Breast epithelium (tissue), 4 donors: ENCODE measurements at regions not wholly inside any gene's neighbourhood (a gene's known extent, or its start where the extent isn't known, plus 50 kb on each side); places are given as distances from the start of the nearest gene placed in this dataset.

Source experiments
- DNase-seq, 2 donors: peaks; one replicate each; pipeline ENCODE4 v3.0.0-alpha.2; 2019; ENCODE audit warnings: low spot score in 2 of 2
- H3K27ac ChIP-seq, 2 donors: fragments of 200-600 bp; sonication (generic) in 1 of 2; one replicate each; pipeline ENCODE4 v1.5.1; 2016 to 2019; ENCODE audit warnings: mild to moderate bottlenecking in 1 of 2
- H3K27me3 ChIP-seq, 2 donors: fragments of 200-600 bp; sonication (generic) in 1 of 2; one replicate each; pipeline versions ENCODE4 v1.5.1 to v1.6.0; 2017 to 2019; ENCODE audit warnings: control low read depth in 1 of 2, mild to moderate bottlenecking in 1 of 2
- H3K36me3 ChIP-seq: fragments of 200-600 bp; one replicate; pipeline ENCODE4 v1.5.1; 2019
- H3K4me1 ChIP-seq, 2 donors: fragments of 200-600 bp; sonication (generic); one replicate each; pipeline ENCODE4 v1.5.1; 2016 to 2019; ENCODE audit warnings: control low read depth in 1 of 2
- H3K4me3 ChIP-seq, 3 donors: fragments of 200-600 bp; sonication (generic); 1 replicate in 2 of 3; 2 replicates in 1 of 3; pipeline ENCODE4 v1.5.1; 2016 to 2019; ENCODE audit warnings: mild to moderate bottlenecking in 3 of 3, moderate library complexity in 2 of 3
- H3K9me3 ChIP-seq, 2 donors: fragments of 200-600 bp; sonication (generic) in 1 of 2; one replicate each; pipeline ENCODE4 v1.5.1; 2016 to 2019; ENCODE audit warnings: control low read depth in 1 of 2
- CTCF ChIP-seq, 3 donors: fragments of 450-650 bp; IDR thresholded peaks; one replicate each; pipeline ENCODE4 v1.5.1; 2016 to 2017; ENCODE audit warnings: antibody characterized with exemption in 3 of 3, mild to moderate bottlenecking in 3 of 3, moderate library complexity in 3 of 3
- POLR2A ChIP-seq: fragments of 450-650 bp; IDR thresholded peaks from one replicate; pipeline ENCODE4 v1.6.1; 2016; ENCODE audit warnings: antibody characterized with exemption, mild to moderate bottlenecking, moderate library complexity
- POLR2AphosphoS5 ChIP-seq, 3 donors: sonication (generic); formaldehyde crosslinking; IDR thresholded peaks; one replicate each; pipeline ENCODE4 v1.6.1; 2017; ENCODE audit warnings: antibody characterized with exemption in 3 of 3
- intact Hi-C: fragments of 100-400 bp; cut with DNase I; formaldehyde crosslinking; loops from one replicate; pipeline ENCODE4 v1.15.1; 2023; ENCODE audit warnings: low total_unique reads

GRCh38 chr16:54203384-54203783 is 83.2 kb downstream of the IRX3 start:
- H3K9me3 ChIP-seq, result no peaks in the 10 kb centered on the region
- intact Hi-C loops, result no loop called here
- no peak overlapping the region for H3K4me3 ChIP-seq
- TF ChIP-seq CTCF (IDR thresholded peaks at IDR 0.05) (no peak), POLR2A (no peak), POLR2AphosphoS5 (IDR thresholded peaks at IDR 0.05) (no peak)
- H3K27me3 ChIP-seq, result no peaks in the 10 kb centered on the region
- H3K4me1 ChIP-seq, result no peaks in the 10 kb centered on the region
- no peak for DNase-seq
- no peaks in the 10 kb centered on the region for H3K36me3 ChIP-seq
- H3K27ac ChIP-seq, result no peak overlapping the region
